ENCODE measurements at regions not wholly inside any gene's neighbourhood (a gene's known extent, or its start where the extent isn't known, plus 50 kb on each side); places are given as distances from the start of the nearest gene placed in this dataset.
"Not testable (repeated sequence)": the region's sequence is repeated elsewhere in the genome, so short reads cannot be mapped to it uniquely, and the experiment has no call there.

DNA sequence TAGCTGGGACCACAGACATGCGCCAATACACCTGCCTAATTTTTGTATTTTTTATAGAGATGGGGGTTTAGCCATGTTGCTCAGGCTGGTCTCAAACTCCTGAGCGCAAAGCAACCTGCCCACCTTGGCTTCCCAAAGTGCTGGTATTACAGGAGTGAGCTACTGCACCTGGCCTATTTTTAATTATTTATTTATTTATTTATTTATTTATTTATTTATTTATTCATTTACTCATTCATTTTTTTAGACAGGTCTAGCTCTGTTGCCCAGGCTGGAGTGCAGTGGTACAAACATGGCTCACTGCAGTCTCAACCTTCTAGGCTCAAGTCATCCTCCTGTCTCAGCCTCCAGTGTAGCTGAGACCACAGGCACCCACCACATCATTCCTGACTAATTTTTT is 434.3 kb downstream of the DOK5 start:
- POLR2A ChIA-PET, result no interaction called here

DNA sequence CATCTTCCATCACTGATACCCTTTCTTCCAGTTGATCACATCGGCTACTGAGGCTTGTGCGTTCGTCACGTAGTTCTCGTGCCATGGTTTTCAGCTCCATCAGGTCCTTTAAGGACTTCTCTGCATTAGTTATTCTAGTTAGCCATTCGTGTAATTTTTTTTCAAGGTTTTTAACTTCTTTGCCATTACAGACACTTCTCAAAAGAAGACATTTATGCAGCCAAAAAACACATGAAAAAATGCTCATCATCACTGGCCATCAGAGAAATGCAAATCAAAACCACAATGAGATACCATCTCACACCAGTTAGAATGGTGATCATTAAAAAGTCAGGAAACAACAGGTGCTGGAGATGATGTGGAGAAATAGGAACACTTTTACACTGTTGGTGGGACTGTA is 430.7 kb downstream of the DOK5 start:
- H3K4me3 Mint-ChIP-seq (ENCODE audit: unreplicated experiment); POLR2A ChIA-PET; H3K36me3 Mint-ChIP-seq (ENCODE audit: insufficient read depth, unreplicated experiment); H3K27ac Mint-ChIP-seq (ENCODE audit: unreplicated experiment); H3K36me3 ChIP-seq (ENCODE audit: control insufficient read depth, insufficient read depth, low read length); BruUV-seq (replicated peaks); H3K27me3 Mint-ChIP-seq (ENCODE audit: insufficient read depth, unreplicated experiment); H3K4me1 Mint-ChIP-seq (ENCODE audit: low read depth, unreplicated experiment); intact Hi-C loops (cut with micrococcal nuclease; ENCODE audit: unreplicated experiment); H3K4me1 ChIP-seq; DNase-seq; H3K27me3 ChIP-seq (replicated peaks; ENCODE audit: control insufficient read depth, insufficient read depth, low read length); H3K4me3 ChIP-seq (ENCODE audit: low read depth, low read length); CTCF ChIA-PET: not testable (repeated sequence)
- peaks cover 21% of the 10 kb centered on the region for H3K9me3 ChIP-seq
- peaks cover 45% of the 10 kb centered on the region for H3K9me3 Mint-ChIP-seq (ENCODE audit: unreplicated experiment)

More for the DNA sequence above, 434.3 kb downstream of the DOK5 start:
- no peaks in the 10 kb centered on the region for H3K36me3 ChIP-seq (ENCODE audit: control insufficient read depth, insufficient read depth, low read length)
- H3K27me3 ChIP-seq (replicated peaks; ENCODE audit: control insufficient read depth, insufficient read depth, low read length), result no peaks in the 10 kb centered on the region
- 0 out of 2 replicates have a peak, but pooled peaks cover 5% of the 10 kb centered on the region for H3K4me1 ChIP-seq
- Mint-ChIP-seq H3K4me1 (ENCODE audit: low read depth, unreplicated experiment) (no peaks in the 10 kb centered on the region), H3K9me3 (ENCODE audit: unreplicated experiment) (peaks cover 34% of the 10 kb centered on the region), H3K27ac (ENCODE audit: unreplicated experiment) (no peak overlapping the region), H3K27me3 (ENCODE audit: insufficient read depth, unreplicated experiment) (peaks cover 3% of the 10 kb centered on the region), H3K4me3 (ENCODE audit: unreplicated experiment) (no peak overlapping the region), H3K36me3 (ENCODE audit: insufficient read depth, unreplicated experiment) (no peaks in the 10 kb centered on the region)
- TF ChIP-seq, protein P1, sequence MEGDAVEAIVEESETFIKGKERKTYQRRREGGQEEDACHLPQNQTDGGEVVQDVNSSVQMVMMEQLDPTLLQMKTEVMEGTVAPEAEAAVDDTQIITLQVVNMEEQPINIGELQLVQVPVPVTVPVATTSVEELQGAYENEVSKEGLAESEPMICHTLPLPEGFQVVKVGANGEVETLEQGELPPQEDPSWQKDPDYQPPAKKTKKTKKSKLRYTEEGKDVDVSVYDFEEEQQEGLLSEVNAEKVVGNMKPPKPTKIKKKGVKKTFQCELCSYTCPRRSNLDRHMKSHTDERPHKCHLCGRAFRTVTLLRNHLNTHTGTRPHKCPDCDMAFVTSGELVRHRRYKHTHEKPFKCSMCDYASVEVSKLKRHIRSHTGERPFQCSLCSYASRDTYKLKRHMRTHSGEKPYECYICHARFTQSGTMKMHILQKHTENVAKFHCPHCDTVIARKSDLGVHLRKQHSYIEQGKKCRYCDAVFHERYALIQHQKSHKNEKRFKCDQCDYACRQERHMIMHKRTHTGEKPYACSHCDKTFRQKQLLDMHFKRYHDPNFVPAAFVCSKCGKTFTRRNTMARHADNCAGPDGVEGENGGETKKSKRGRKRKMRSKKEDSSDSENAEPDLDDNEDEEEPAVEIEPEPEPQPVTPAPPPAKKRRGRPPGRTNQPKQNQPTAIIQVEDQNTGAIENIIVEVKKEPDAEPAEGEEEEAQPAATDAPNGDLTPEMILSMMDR (IDR thresholded peaks at IDR 0.05; ENCODE audit: insufficient read depth in 1 of 2, low read depth in 1 of 2, low read length in 1 of 2, severe bottlenecking in 1 of 2, unreplicated experiment in 1 of 2), result no peak
- peaks cover 19% of the 10 kb centered on the region for H3K9me3 ChIP-seq
- no peak overlapping the region for H3K4me3 ChIP-seq (ENCODE audit: low read depth, low read length)
- CTCF ChIA-PET, result no interaction called here
- intact Hi-C loops (cut with micrococcal nuclease; ENCODE audit: unreplicated experiment), result no loop called here
- no peak for DNase-seq
- no TSS peak for BruUV-seq (replicated peaks)

DNA sequence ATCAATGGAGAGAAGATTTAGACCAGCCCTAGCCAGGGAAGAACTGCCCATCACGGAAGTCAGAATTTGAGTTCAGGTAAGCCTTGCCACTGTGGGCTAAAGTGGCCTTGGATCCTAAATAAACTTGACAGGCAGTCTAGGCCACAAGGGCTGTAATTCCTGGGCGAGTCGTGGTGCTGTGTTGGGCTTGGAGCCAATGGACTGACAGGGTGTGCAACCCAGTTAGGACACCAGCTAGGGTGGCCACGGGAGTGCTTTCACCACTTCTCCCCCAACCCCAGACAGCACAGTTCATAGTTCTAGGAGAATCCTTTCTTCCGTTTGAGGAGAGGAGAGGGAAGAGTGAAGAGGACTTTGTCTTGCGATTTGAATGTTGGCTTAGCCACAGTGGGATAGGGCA is 422.4 kb downstream of the DOK5 start:
- Mint-ChIP-seq H3K27me3 (ENCODE audit: insufficient read depth, unreplicated experiment) (peaks cover 3% of the 10 kb centered on the region), H3K27ac (ENCODE audit: unreplicated experiment) (no peak overlapping the region), H3K4me1 (ENCODE audit: low read depth, unreplicated experiment) (no peaks in the 10 kb centered on the region), H3K36me3 (ENCODE audit: insufficient read depth, unreplicated experiment) (no peaks in the 10 kb centered on the region), H3K4me3 (ENCODE audit: unreplicated experiment) (no peak overlapping the region), H3K9me3 (ENCODE audit: unreplicated experiment) (peaks cover 31% of the 10 kb centered on the region)
- ChIA-PET POLR2A (no interaction called here), CTCF (no interaction called here)
- H3K4me3 ChIP-seq (ENCODE audit: low read depth, low read length), result no peak overlapping the region
- TF ChIP-seq, protein P1 (IDR thresholded peaks at IDR 0.05; ENCODE audit: insufficient read depth in 1 of 2, low read depth in 1 of 2, low read length in 1 of 2, severe bottlenecking in 1 of 2, unreplicated experiment in 1 of 2), result no peak
- no TSS peak for BruUV-seq (replicated peaks)
- H3K36me3 ChIP-seq (ENCODE audit: control insufficient read depth, insufficient read depth, low read length), result no peaks in the 10 kb centered on the region
- intact Hi-C loops (cut with micrococcal nuclease; ENCODE audit: unreplicated experiment), result no loop called here
- no peak for DNase-seq
- 0 out of 2 replicates have a peak, but pooled peaks cover 12% of the 10 kb centered on the region for H3K9me3 ChIP-seq
- no peaks in the 10 kb centered on the region for H3K27me3 ChIP-seq (replicated peaks; ENCODE audit: control insufficient read depth, insufficient read depth, low read length)
- H3K4me1 ChIP-seq, result no peaks in the 10 kb centered on the region

DNA sequence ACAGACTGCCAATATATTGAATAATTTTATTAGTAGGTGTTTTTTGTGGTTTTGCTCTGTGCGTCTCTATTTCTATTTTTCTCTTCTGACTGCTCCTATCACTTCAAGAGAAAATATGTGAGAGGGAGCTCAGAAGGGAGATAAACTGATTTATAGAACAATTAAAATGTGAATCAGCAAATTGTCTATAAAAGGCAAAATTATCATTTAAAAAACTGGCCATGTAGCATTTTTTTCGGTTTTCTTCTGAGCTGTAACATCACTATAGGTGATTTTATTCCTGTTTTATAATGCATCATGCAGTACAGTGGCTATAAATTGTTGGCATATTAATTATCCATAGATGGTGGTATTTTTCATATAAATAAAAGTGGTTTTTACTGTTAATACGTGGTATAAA is 416.5 kb downstream of the DOK5 start:
- H3K27me3 Mint-ChIP-seq (ENCODE audit: insufficient read depth, unreplicated experiment), result peaks cover 7% of the 10 kb centered on the region
- no peak overlapping the region for H3K4me3 Mint-ChIP-seq (ENCODE audit: unreplicated experiment)
- no peaks in the 10 kb centered on the region for H3K27me3 ChIP-seq (replicated peaks; ENCODE audit: control insufficient read depth, insufficient read depth, low read length)
- intact Hi-C loops (cut with micrococcal nuclease; ENCODE audit: unreplicated experiment), result no loop called here
- H3K36me3 Mint-ChIP-seq (ENCODE audit: insufficient read depth, unreplicated experiment), result no peaks in the 10 kb centered on the region
- ChIA-PET CTCF (no interaction called here), POLR2A (no interaction called here)
- no peak overlapping the region for H3K27ac Mint-ChIP-seq (ENCODE audit: unreplicated experiment)
- no peak overlapping the region for H3K4me3 ChIP-seq (ENCODE audit: low read depth, low read length)
- no peaks in the 10 kb centered on the region for H3K9me3 ChIP-seq
- no peaks in the 10 kb centered on the region for H3K36me3 ChIP-seq (ENCODE audit: control insufficient read depth, insufficient read depth, low read length)
- TF ChIP-seq, protein P1 (IDR thresholded peaks at IDR 0.05; ENCODE audit: insufficient read depth in 1 of 2, low read depth in 1 of 2, low read length in 1 of 2, severe bottlenecking in 1 of 2, unreplicated experiment in 1 of 2), result no peak
- no TSS peak for BruUV-seq (replicated peaks)
- DNase-seq, result no peak
- H3K4me1 ChIP-seq, result no peaks in the 10 kb centered on the region
- H3K9me3 Mint-ChIP-seq (ENCODE audit: unreplicated experiment), result no peaks in the 10 kb centered on the region
- no peaks in the 10 kb centered on the region for H3K4me1 Mint-ChIP-seq (ENCODE audit: low read depth, unreplicated experiment)

Measured in Caco-2 (cell line).